Dedifferentiated amniotic fluid mesenchymal stem cell (primary cell): ENCODE measurements at regions not wholly inside any gene's neighbourhood (a gene's known extent, or its start where the extent isn't known, plus 50 kb on each side); places are given as distances from the start of the nearest gene placed in this dataset.

Experiments used
- DNase-seq: peaks from one replicate; pipeline ENCODE4 v3.0.0-alpha.2; 2016; ENCODE audit errors: extremely low spot score

- no peak for DNase-seq
Measured at GRCh38 chr15:92565351-92566125, 90.0 kb downstream of the FAM174B start.

- DNase-seq, result no peak
Measured at GRCh38 chr15:92561754-92562153, 93.8 kb downstream of the FAM174B start.

GRCh38 chr15:92553317-92553716 lies 102.3 kb downstream of the FAM174B start:
- no peak for DNase-seq

GRCh38 chr15:92545996-92546395 lies 109.6 kb downstream of the FAM174B start:
- no peak for DNase-seq

GRCh38 chr15:92541291-92542200 lies 114.0 kb downstream of the FAM174B start:
- DNase-seq, result no peak

- no peak for DNase-seq
Measured at GRCh38 chr15:92538115-92538514, 117.5 kb downstream of the FAM174B start.

- DNase-seq, result no peak
Measured at GRCh38 chr15:92533298-92533697, 122.3 kb downstream of the FAM174B start.

- DNase-seq, result no peak
Measured at GRCh38 chr15:92531406-92531805, 124.2 kb downstream of the FAM174B start.

GRCh38 chr15:92528736-92529135 lies 126.8 kb downstream of the FAM174B start:
- no peak for DNase-seq

- no peak for DNase-seq
Measured at GRCh38 chr15:92527197-92527596, 128.4 kb downstream of the FAM174B start.

- DNase-seq, result no peak
Measured at GRCh38 chr15:92525758-92526245, 129.8 kb downstream of the FAM174B start.

GRCh38 chr15:92524874-92525565 lies 130.6 kb downstream of the FAM174B start:
- DNase-seq, result no peak

- DNase-seq, result no peak
Measured at GRCh38 chr15:92524161-92524560, 130.5 kb downstream of the ST8SIA2 start.

- DNase-seq, result no peak
Measured at GRCh38 chr15:92523176-92523575, 129.5 kb downstream of the ST8SIA2 start.

- peak; percentile 89 for DNase-seq
Measured at GRCh38 chr15:92521624-92522008, 127.9 kb downstream of the ST8SIA2 start.

GRCh38 chr15:92520914-92521623 lies 127.4 kb downstream of the ST8SIA2 start:
- no peak for DNase-seq

- DNase-seq, result no peak
Measured at GRCh38 chr15:92519709-92520108, 126.0 kb downstream of the ST8SIA2 start.
